H1 (cell line): ENCODE measurements at regions not wholly inside any gene's neighbourhood (a gene's known extent, or its start where the extent isn't known, plus 50 kb on each side); places are given as distances from the start of the nearest gene placed in this dataset.
"Not testable (repeated sequence)": the region's sequence is repeated elsewhere in the genome, so short reads cannot be mapped to it uniquely, and the experiment has no call there.

ENCODE experiments used
- CTCF ChIA-PET: fragments of 300-600 bp; sonication (Branson Sonifier 250); formaldehyde crosslinking; loops from one replicate; lab custom pipeline; 2021; ENCODE audit not compliant: partially characterized antibody; lab: Charles Lee
- POLR2A ChIA-PET: fragments of 300-600 bp; sonication (Branson Sonifier 250); formaldehyde crosslinking; loops from one replicate; lab custom pipeline; 2021; ENCODE audit warnings: inconsistent platforms; ENCODE audit not compliant: partially characterized antibody; lab: Charles Lee
- DNase-seq, 2 experiments: peaks; one replicate each; pipeline versions ENCODE4 v3.0.0 to v3.0.0-alpha.2; 2010 to 2022; ENCODE audit warnings: low spot score in 2 of 2, low read depth in 1 of 2, mixed read lengths in 1 of 2
- FAIRE-seq: peaks from 2 replicates; lab custom pipeline; 2011; peaks lifted over from hg19 to GRCh38; lab: Jason Lieb, UNC
- H2AFZ ChIP-seq: 2 replicates; pipeline ENCODE4 v1.8.1; 2012; ENCODE audit warnings: low read length, inconsistent platforms
- H2AK5ac ChIP-seq: 2 replicates; pipeline ENCODE4 v1.6.1; 2013; ENCODE audit warnings: low read depth, low read length
- H2BK120ac ChIP-seq: replicated peaks from 2 replicates; pipeline ENCODE3; 2013; ENCODE audit warnings: low read depth, low read length, inconsistent platforms
- H2BK12ac ChIP-seq: 2 replicates; pipeline ENCODE4 v1.6.1; 2013; ENCODE audit warnings: low read depth, low read length
- H2BK15ac ChIP-seq: 2 replicates; pipeline ENCODE4 v1.6.1; 2013; ENCODE audit warnings: low read length
- H2BK20ac ChIP-seq: 2 replicates; pipeline ENCODE4 v1.6.1; 2013; ENCODE audit warnings: low read length
- H2BK5ac ChIP-seq: 2 replicates; pipeline ENCODE4 v1.6.1; 2013; ENCODE audit warnings: low read depth, low read length
- H3K14ac ChIP-seq: 2 replicates; pipeline ENCODE4 v1.6.1; 2013; ENCODE audit warnings: inconsistent platforms; ENCODE audit not compliant: insufficient read length
- H3K18ac ChIP-seq: 2 replicates; pipeline ENCODE4 v1.6.1; 2013; ENCODE audit warnings: low read length; ENCODE audit errors: extremely low read depth
- H3K23ac ChIP-seq: 2 replicates; pipeline ENCODE4 v1.6.1; 2013; ENCODE audit warnings: inconsistent platforms; ENCODE audit not compliant: insufficient read length
- H3K23me2 ChIP-seq: 2 replicates; pipeline ENCODE4 v1.6.1; 2013; ENCODE audit warnings: low read depth, low read length
- H3K27ac ChIP-seq: 2 replicates; pipeline ENCODE4 v1.6.1; 2011; ENCODE audit warnings: low read depth, low read length, inconsistent platforms
- H3K27me3 ChIP-seq, 4 experiments: replicated peaks in 1 of 4; 1 replicate in 1 of 4; 2 replicates in 3 of 4; pipeline versions ENCODE4 v1.6.1 to v1.8.1; 2011 to 2013; ENCODE audit warnings: low read length in 3 of 4, mild to moderate bottlenecking in 3 of 4, inconsistent platforms in 2 of 4, mixed read lengths in 2 of 4, moderate library complexity in 1 of 4; ENCODE audit not compliant: control insufficient read depth in 3 of 4, insufficient read depth in 3 of 4; ENCODE audit errors: extremely low read depth in 1 of 4
- H3K36me3 ChIP-seq, 4 experiments: 2 replicates each; pipeline versions ENCODE4 v1.6.1 to v1.8.1; 2011 to 2013; ENCODE audit warnings: mild to moderate bottlenecking in 4 of 4, low read length in 3 of 4, moderate library complexity in 2 of 4, control low read depth in 1 of 4, inconsistent platforms in 1 of 4; ENCODE audit not compliant: insufficient read depth in 4 of 4, control insufficient read depth in 2 of 4
- H3K4ac ChIP-seq: replicated peaks from 2 replicates; pipeline ENCODE3; 2013; ENCODE audit warnings: low read length, low read depth, mixed read lengths, inconsistent platforms; ENCODE audit not compliant: insufficient read length
- H3K4me1 ChIP-seq, 4 experiments: replicated peaks in 1 of 4; 1 replicate in 1 of 4; 2 replicates in 3 of 4; pipeline versions ENCODE4 v1.6.1 to v1.8.1; 2011 to 2013; ENCODE audit warnings: low read length in 3 of 4, inconsistent platforms in 2 of 4, mixed read lengths in 1 of 4; ENCODE audit not compliant: insufficient read depth in 4 of 4, control insufficient read depth in 3 of 4
- H3K4me2 ChIP-seq, 2 experiments: 2 replicates each; pipeline versions ENCODE4 v1.6.1 to v1.8.1; 2011 to 2013; ENCODE audit warnings: low read depth in 2 of 2, low read length in 2 of 2, control low read depth in 1 of 2, inconsistent platforms in 1 of 2, mild to moderate bottlenecking in 1 of 2; ENCODE audit not compliant: insufficient read depth in 1 of 2
- H3K4me3 ChIP-seq, 4 experiments: fragments of 200-600, 300-600 bp in 1 of 4; sonication (generic), shearing (Covaris generic), sonication (Bioruptor Twin) in 1 of 4; 2 replicates each; pipeline versions ENCODE4 v1.5.1 to v1.8.1; 2011 to 2016; ENCODE audit warnings: low read length in 4 of 4, low read depth in 3 of 4, control low read depth in 2 of 4, inconsistent platforms in 2 of 4, mild to moderate bottlenecking in 2 of 4, mixed read lengths in 1 of 4, moderate library complexity in 1 of 4; ENCODE audit not compliant: insufficient read depth in 2 of 4; ENCODE audit errors: extremely low read depth in 1 of 4
- H3K56ac ChIP-seq: replicated peaks from 2 replicates; pipeline ENCODE3; 2013; ENCODE audit warnings: low read depth, mild to moderate bottlenecking, mixed read lengths, low read length, inconsistent platforms; ENCODE audit not compliant: insufficient read length
- H3K79me1 ChIP-seq: 2 replicates; pipeline ENCODE4 v1.6.1; 2013; ENCODE audit warnings: low read depth, low read length, control low read depth
- H3K79me2 ChIP-seq, 2 experiments: 2 replicates each; pipeline versions ENCODE4 v1.6.1 to v1.8.1; 2012 to 2013; ENCODE audit warnings: low read length in 2 of 2, mild to moderate bottlenecking in 2 of 2, inconsistent platforms in 1 of 2; ENCODE audit not compliant: insufficient read depth in 2 of 2, control insufficient read depth in 1 of 2
- H3K9ac ChIP-seq, 4 experiments: replicated peaks in 1 of 4; 1 replicate in 1 of 4; 2 replicates in 3 of 4; pipeline versions ENCODE4 v1.6.1 to v1.8.1; 2011 to 2013; ENCODE audit warnings: low read depth in 3 of 4, low read length in 3 of 4, control low read depth in 2 of 4, mild to moderate bottlenecking in 2 of 4, moderate library complexity in 2 of 4, inconsistent platforms in 1 of 4; ENCODE audit errors: extremely low read depth in 1 of 4
- H3K9me3 ChIP-seq, 2 experiments: 2 replicates each; pipeline versions ENCODE4 v1.6.1 to v1.8.1; 2012 to 2013; ENCODE audit warnings: mild to moderate bottlenecking in 2 of 2, moderate library complexity in 2 of 2, control low read depth in 1 of 2, inconsistent platforms in 1 of 2, low read depth in 1 of 2, low read length in 1 of 2, mixed read lengths in 1 of 2; ENCODE audit not compliant: insufficient read depth in 2 of 2
- H4K20me1 ChIP-seq, 2 experiments: replicated peaks in 1 of 2; 2 replicates each; pipeline versions ENCODE3 to v1.8.1; 2011 to 2013; ENCODE audit warnings: inconsistent platforms in 2 of 2, low read length in 2 of 2, mild to moderate bottlenecking in 1 of 2; ENCODE audit not compliant: insufficient read depth in 2 of 2, control insufficient read depth in 1 of 2
- H4K5ac ChIP-seq: 2 replicates; pipeline ENCODE4 v1.6.1; 2013; ENCODE audit warnings: low read length, low read depth, mixed read lengths, inconsistent platforms; ENCODE audit not compliant: insufficient read length
- H4K8ac ChIP-seq: 2 replicates; pipeline ENCODE4 v1.8.0; 2013; ENCODE audit warnings: mild to moderate bottlenecking, moderate library complexity, low read length, inconsistent platforms; ENCODE audit not compliant: insufficient read depth; ENCODE audit errors: extremely low read depth
- H4K91ac ChIP-seq: replicated peaks from 2 replicates; pipeline ENCODE3; 2013; ENCODE audit warnings: low read length, mixed read lengths, inconsistent platforms; ENCODE audit not compliant: insufficient read length
- WGBS, 2 experiments: shearing (Covaris generic) in 1 of 2; methylation state at CpG; one replicate each; pipeline versions ENCODE4 v1.1.6 to v1.1.7; 2013 to 2015; ENCODE audit warnings: low lambda C conversion rate in 2 of 2, mixed read lengths in 2 of 2, inconsistent platforms in 1 of 2, low coverage in 1 of 2, missing lambda C conversion rate in 1 of 2; ENCODE audit not compliant: insufficient replicate concordance in 2 of 2, insufficient coverage in 1 of 2, insufficient read length in 1 of 2; ENCODE audit errors: extremely low coverage in 1 of 2, missing lambda C conversion rate in 1 of 2; 5-methylcytosine and 5-hydroxymethylcytosine counted together

GRCh38 chr3:5944061-5944460 is 756.6 kb downstream of the EDEM1 start:
- H2BK120ac ChIP-seq, H4K91ac ChIP-seq, H3K23ac ChIP-seq, H2BK20ac ChIP-seq, H3K27me3 ChIP-seq, POLR2A ChIA-PET, H3K18ac ChIP-seq, H2BK12ac ChIP-seq, H2BK5ac ChIP-seq, H2BK15ac ChIP-seq, H3K27ac ChIP-seq, DNase-seq, H3K56ac ChIP-seq, H3K79me1 ChIP-seq, H3K36me3 ChIP-seq, H3K4me3 ChIP-seq, H3K14ac ChIP-seq, H3K4me1 ChIP-seq, FAIRE-seq, H3K9ac ChIP-seq, H3K4ac ChIP-seq, H2AK5ac ChIP-seq, H4K20me1 ChIP-seq, H3K9me3 ChIP-seq, H4K5ac ChIP-seq, H3K23me2 ChIP-seq, H3K4me2 ChIP-seq, H3K79me2 ChIP-seq: not testable (repeated sequence)
- CTCF ChIA-PET = interaction anchor here (0.9 kb wide), 1 partner anchor 138 kb away, joined by 3 read pairs; no protein-coding TSS in a partner anchor
- Histone ChIP-seq H4K8ac (peak overlapping the region; percentile 5; the same call in 1 of the 2 replicates), H2AFZ (peak overlapping the region; percentile 59)
- 72% methylated on average over 4 of the region's 4 CpGs; no CpG with 5 or more reads in 1 of the 2 experiments for WGBS, 2 experiments
